Iris pigment epithelial cell (primary cell): ENCODE measurements at regions not wholly inside any gene's neighbourhood (a gene's known extent, or its start where the extent isn't known, plus 50 kb on each side); places are given as distances from the start of the nearest gene placed in this dataset.
A peak's percentile ranks its signal among the peaks of the same experiment; 100 is the strongest.

Source experiments
- DNase-seq: peaks from one replicate; pipeline ENCODE4 v3.0.0-alpha.2; 2011; ENCODE audit warnings: low read depth

DNA sequence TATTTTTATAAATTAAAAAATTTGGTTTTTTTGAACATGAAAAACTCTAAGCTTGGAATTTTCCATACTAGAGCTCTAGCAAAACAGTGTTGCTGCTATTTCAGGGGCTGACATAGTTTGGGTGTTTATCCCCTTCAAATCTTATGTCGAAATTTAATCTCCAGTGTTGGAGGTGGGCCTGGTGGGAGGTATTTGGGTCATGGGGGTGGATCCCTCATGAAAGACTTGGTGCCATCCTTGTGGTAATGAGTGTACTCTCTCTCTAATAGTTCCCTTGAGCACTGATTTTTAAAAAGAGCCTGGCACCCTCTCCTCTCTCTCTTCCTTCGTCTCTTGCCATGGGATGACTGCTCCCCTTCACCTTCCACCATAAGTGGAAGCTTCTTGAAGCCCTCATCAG is 244.6 kb upstream of the UBE2E3 start:
- DNase-seq: no peak

DNA sequence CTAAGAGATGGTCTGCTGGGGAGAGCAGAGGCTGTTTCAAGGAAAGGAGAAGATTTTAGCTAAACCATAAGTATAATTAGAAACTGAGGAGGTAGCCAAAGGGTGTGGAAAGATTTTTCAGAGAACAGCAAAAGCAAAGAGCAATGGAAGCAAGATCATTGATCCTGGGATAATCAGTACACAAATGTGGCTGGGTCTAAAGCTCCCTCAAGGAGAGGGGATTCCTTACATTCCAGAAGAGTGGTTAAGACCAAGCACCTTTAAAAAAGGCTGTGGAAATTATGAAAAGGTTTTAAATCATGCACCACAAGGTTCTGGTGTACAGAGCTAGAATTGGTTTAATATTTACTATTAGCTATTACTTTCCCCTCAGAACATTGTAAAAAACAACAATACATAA is 246.0 kb upstream of the UBE2E3 start:
- no peak for DNase-seq

DNA sequence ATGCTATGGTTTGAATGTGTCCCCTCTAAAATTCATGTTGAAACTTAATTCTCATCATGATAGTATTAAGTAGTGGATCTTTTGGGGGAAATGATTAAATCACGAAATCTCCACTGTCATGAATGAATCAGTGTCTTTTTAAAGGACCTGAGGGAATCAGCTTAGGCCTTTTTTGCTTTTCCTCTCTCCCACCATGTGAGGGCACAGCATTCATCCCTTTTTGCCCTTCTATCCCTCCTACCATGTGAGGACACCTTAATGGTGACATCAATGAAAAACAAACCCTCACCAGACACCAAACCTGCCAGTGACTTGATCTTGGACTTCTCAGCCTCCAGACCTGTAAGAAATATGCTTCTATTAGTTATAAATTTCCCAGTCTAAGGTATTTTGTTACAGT is 247.1 kb upstream of the UBE2E3 start:
- DNase-seq: no peak

DNA sequence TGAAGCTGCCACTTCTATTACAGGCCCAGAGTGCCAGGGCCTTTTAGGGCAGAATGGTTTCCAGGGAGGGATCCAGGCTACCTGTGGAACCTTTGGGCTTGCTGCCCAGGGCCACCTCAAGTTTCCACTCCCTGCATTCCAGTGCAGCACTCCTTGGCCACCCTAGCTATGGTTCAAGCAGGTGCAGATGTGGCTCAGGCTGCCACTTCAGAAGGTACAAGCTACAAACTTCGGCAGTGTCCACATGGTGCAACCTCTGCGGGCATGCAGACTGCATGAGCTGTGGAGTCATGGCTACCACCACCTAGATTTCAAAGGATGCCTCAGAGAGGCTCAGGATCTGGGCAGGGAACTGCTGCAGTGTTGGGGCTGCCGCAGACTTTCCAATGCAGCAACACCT is 248.1 kb upstream of the UBE2E3 start:
- DNase-seq: no peak

DNA sequence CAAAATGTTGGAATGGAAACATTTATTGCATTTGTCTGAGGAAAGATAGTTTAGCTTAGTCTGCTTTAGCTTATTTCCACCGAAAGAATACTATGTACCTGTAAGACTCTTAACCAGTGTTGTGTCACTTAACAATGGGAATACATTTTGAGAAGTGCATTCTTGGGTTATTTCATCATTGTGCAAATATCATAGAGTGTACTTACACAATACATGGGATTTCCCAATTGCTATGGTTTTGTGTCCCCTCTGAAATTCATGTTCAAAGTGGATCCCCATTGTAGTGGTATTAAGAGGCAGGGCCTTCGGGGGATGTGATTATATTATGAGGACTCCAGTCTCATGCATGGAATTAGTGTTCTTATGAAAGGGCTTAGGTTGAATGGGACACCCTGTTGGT is 249.4 kb upstream of the UBE2E3 start:
- peak; percentile 61 for DNase-seq

DNA sequence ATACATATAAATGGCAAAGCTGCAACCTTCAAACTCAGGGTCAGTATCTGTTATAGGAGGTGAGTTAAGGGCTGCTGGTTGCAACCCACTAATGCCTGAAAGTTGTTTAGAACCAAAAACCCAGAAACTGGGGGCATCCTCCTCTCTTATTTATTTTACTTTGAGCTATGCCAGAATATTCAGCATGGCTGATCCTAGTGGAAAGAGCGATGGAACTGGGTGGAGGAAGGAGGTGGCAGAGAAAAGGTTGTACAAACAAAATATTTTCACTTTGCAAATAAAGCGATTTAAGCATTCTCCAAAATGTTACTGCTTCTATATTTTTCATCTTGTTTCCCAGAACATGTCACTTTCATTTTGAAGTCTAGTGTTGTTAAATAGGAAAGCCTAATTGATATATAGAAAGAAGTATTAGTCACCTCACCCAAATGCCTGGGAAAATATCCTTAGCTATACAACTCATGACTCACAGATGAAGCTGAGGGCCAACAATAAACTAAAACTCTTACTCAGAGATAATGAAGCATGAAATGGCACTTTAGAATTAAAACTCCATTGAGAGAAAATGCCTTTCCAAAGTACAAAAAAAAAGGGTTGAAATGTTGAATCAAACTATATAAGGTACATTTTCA is 251.4 kb upstream of the UBE2E3 start:
- peak; percentile 91 for DNase-seq

DNA sequence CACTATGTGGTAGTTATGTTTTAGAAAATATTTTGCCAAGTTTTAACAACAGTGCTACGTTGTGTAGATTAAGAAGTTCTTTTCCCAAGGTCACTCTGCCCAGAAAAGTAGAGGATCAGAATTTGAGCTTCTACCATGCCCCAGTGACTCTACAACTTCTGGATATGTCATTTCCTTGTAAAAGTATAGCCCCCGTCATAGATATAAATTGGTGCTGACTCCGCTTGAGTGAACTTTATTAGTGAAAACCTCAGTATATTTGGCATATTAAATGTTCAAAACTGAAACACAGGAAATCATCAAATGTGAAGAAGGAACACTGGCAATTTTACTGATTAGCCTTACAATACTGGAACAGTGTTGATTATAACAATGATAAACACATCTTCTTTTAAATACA is 256.7 kb upstream of the UBE2E3 start:
- DNase-seq: no peak

DNA sequence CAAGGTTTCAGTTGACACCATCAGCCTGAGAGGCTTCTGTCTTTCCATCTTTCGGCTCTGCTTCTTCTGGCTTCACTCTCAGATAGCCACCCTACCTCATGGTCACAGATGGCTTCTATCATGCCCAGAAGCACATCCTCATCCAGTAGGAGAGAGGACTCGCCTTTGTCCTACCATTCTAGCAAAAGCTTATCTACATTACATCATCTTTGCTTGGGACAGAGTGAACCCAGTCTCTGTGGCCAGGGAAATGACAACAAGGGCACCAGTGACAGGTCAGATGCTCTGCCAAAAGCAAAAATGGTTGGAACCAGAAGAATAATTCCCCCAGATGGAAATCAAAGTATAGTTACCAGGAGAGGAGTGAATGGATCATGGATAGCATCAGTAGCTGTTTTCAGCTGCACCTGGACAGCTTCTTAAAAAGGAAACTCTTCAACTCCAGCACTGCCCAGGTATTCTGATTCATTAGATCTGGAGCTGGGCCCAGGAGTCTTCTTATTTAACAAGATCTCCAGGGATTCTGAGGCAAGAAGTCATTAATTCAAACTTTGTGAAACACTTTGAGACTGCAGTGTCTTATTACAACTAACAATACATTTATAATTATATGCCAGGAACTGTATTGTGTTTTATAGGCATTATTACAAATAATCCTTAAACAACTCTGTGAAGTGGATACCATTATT is 257.7 kb upstream of the UBE2E3 start:
- peak; percentile 74 for DNase-seq

DNA sequence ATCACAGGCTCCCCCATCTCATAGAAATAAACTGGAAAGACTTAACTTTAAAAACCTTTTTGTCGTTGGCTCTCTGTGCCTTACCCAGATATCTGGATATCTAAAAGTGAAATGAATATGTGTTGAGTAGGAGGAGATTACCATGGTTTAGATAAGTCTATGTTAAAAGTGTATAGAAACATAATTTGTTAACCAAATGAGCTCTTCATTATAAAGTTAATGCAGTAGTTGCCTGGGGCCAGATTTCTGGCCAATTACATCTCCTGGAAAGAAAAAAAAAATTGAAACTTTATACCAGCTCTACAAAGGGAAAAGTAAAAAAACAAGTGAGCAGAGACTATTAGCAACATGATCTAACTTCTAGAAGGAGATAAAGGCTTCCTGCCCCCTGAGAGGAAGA is 259.6 kb upstream of the UBE2E3 start:
- no peak for DNase-seq

DNA sequence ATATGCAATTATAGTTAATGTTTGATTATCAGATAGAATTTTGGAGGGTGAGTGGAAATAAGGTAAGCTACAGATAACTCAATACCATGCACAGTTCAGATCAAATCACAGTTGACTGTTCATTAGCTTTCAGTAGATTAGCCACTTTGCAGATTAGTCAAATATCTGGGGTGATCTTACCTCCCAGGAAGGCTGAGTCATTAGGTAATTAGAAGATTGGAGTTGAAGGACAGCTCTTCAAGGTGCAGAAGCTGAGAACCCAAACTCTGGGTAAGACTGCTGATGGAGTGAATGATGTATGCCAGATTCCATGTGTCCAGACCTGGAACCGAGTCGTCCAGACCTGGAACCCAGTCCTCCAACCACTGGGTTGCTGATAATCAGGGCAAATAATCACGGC is 262.8 kb upstream of the UBE2E3 start:
- DNase-seq: no peak

DNA sequence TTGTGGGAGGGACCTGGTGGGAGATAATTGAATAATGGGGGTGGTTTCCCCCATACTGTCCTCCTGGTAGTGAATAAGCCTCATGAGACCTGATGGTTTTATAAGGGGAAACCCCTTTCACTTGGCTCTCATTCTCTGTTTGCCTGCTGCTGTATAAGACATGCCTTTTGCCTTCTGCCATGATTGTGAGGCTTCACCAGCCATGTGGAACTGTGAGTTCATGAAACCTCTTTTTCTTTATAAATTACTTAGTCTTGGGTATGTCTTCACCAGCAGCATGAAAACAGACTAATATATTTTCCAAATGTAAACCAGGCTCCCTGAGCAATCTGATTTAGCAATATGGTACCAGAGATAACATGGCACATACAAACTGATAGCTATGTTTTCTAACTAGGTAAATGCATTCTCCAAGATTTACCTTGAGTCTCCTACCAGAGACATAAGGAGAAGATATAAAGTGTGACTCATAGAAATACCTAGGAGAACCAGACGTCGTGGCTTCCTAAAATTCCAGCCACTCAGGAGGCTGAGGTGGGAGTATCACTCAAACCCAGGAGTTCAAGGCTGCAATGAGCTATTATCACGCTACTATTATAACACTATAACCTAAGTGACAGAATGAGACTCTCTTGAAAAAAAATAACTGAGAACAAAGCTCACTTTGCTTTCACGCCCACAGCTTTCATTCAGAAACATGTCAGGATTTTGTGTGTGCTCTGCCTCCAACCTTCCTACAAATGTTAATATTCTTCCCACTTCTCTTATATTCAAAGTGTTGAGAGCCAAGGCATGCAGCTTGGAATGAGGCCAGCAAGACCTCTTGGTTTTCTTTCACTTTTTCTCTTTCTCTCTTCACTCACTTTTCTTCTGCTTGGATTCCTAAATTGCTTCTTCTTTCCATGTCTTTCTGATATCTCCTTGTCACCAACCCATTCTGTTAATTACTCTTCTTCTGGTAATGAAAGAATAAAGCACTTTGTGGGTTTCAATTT is 263.9 kb upstream of the UBE2E3 start:
- DNase-seq: no peak

DNA sequence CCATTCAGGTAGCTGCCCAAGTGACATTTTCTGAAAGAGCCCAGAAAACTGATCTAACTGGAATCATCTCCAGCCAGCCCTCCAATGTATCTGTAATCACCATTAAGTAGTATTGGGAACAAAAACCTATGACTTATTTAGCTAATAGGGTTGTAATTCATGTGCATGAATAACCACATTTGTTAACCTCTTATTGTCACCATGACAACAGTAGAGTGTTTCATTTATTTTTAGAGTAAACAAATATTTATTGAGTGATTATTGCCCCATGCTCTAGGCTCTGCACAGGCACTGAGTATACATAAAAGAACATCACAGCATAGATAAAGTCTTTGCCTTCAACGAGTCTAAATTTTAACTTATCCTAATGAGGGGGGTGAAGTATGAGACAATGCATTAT is 265.4 kb upstream of the UBE2E3 start:
- no peak for DNase-seq

DNA sequence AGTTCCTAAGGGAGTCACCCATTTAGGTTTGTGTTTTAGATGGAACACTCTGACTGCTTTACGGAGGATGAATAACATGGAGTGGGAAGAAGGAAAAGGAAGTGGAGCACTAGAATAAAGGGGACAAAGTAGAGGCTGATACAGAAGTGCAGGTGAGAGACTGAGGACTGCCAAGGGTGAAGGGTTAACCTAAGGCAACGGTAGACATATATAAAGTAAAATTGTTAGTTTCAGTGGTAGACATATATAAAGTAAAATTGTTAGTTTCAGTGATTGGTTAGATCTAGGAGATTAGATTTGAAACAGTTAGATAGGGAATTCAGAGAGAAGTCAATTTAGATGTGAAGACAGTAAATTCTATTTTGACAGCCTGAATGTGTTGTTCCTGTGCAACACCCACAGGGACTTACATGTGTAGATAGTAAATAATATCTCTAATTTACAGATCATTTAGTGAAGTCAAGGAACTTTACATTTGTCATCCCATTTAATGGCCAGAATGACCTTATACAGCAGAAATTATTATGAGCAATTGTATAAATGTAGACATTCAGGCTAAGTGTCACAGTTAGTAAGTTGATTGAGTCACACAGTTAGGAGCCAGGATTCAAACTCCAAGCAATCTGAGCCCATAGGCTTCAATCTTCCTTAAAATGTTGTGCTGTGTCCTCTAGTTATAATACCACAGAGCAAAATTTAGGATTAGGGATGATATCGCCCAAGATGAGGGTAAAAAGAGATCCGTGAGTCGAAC is 270.8 kb upstream of the UBE2E3 start:
- DNase-seq: no peak

DNA sequence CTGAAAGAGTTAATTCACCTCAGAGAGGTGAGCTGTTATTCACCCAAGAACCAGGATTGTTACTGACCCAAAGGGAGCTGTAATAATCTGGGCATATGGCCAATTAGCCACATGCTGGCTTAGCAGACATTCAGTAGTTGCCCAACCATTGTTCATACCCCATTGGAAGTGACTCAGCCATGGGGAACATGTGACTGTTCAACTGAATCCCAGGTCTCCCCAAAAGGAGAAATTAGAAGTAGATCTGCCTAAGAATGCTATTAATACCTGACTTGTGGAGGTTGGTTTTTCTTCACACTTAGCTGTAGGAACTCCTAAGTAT is 272.6 kb upstream of the UBE2E3 start:
- peak; percentile 97 for DNase-seq

DNA sequence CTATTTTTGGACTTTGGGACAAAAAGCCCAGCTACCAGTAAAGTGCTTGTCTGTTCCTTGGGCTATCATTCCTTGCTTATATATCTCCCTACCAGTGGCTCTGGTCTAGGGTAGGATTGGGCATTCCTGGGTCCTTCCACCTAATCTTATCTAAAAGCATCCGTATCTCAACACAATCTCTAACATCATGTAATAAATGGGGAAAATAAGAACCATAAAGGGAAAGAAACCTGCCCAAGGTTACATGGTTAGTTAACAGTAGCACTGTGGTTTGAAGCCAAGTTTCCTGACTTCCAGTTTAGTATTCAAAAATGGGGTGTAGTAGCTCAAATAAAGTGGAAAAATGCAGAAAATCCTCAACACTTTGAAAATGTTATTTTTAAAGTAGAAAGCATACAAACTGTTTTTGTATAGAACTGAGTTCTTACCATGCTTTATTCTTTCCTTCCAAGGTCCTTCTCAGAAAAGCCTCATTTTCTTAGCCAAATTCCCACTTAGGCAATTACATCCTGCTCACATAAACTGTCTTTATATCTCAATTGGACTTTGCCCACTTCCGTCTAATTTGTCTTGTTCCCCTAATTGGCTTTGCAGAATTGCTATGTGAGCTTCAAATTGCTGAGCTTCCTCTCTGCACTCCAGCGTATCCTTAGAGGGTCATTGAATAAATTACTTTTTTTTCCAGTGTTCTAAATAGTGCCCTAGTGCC is 273.1 kb upstream of the UBE2E3 start:
- DNase-seq: no peak

DNA sequence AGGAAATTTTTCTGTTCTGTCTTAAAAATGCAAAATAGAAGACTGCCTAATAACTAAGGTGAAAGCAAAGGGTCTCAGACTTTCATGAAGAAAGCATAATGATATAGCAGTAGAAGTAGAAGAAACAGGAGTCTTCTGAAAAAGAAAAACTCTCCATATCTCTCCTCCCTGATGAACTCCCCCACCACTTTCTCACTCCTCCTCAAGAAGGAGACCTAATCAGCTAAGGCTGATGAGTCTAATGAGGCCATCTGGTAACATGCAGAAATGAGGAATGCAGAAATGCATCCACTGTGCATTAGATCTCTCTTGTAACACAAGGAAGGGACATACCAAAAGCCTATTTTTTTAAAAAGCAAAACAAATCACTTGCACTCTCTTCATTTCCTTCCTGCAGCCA is 273.7 kb upstream of the UBE2E3 start:
- no peak for DNase-seq

DNA sequence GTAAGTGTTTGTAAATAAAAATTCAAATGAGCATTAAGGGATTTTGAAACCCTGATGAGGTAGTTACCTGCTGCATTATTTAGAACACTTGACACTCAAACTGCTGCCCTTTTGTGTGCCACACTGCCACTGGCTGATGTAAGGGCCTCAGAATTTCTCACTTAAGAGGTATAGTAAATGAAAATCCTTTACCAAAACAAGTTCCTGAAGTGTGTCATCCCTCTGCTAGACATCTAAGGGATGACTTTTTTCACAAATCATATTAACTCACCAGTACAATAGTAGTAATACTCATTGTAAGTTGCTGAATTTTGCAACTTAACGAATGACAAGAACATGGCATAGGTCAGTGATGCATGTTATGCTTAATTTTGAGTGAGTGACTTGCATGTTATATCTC is 274.9 kb upstream of the UBE2E3 start:
- DNase-seq: peak; percentile 9

DNA sequence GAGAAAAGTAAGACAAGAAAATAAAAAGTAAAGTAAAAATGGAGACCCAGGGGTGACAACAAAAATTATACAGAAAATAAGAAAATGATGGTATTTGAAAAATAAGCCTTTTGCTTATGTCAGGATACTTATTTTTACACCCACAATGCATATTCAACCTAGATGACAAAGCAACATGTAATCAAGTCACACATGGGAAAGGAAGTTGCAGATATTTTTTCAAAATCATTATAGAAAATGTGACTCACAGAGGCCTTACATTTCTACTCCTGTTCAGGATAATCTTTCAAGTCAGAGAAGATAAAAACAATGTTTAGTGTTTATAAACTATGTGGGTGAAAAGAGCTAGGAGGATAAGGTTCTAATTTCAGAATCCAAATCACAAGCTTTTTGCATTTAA is 275.3 kb upstream of the UBE2E3 start:
- peak; percentile 66 for DNase-seq

DNA sequence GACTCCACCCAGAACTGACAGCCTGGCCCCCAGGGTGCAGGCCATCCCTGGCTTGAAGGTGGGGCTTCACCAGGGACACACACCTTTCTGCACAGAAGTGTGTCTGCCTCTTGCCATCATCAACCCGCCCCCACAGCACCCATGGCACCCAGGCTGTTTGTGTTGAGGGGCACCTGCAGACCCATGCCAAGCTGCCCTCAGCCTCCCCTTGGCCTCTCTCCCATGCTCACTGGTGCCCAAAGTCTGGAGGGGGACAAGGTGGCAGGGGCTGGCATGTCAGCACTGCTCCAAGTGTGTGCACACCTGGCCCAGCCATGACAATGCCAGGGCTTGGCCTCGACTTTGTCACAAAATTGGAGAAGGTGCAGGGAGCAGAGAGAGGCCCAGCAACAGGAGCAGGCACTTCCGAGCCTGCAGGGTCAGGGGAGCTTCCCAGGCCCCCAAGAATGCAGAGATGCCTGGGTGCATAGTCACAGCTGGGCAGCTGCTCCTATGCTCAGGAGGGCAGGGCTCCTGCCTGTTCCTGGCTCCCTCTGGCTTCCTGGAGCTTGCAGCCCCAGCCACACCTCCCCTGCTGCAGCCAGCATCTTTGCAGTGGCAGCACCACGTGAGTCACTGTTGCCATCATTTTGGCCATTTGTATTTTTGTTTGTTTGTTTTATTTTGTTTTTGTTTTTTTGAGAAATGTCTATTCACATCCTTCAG is 280.6 kb upstream of the UBE2E3 start:
- no peak for DNase-seq

DNA sequence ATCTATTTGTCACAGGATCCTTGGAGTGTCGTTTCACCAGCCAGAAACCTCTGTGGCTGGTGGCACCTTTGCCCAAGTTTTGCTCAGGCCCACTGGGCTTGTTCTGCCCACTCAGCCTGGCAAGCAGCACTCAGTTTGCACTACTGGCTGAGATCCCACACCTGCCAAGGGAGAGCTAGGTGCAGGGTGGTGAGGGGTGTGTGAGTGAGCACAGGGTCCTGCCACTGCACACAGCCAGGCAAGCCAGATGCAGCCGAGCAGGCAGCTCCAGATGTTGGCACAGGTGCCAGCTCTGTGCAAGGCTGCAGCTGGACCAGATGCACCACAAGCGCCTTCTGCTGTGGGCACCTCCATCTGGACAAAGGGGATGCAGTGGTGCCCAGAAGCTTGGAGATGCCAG is 281.7 kb upstream of the UBE2E3 start:
- no peak for DNase-seq
